Hepatocyte (in vitro differentiated cells): ENCODE measurements at regions not wholly inside any gene's neighbourhood (a gene's known extent, or its start where the extent isn't known, plus 50 kb on each side); places are given as distances from the start of the nearest gene placed in this dataset.

ENCODE experiments used
- EZH2 ChIP-seq: fragments of 200-600 bp; sonication (generic); IDR thresholded peaks from 2 replicates; pipeline ENCODE4 v1.6.1; 2016; ENCODE audit warnings: antibody characterized with exemption, mild to moderate bottlenecking, borderline replicate concordance
- EZH2phosphoT487 ChIP-seq: fragments of 200-600 bp; sonication (generic); IDR thresholded peaks from one replicate; pipeline ENCODE4 v1.6.1; 2018; ENCODE audit warnings: antibody characterized with exemption, mild to moderate bottlenecking, low read depth, moderate library complexity; ENCODE audit not compliant: unreplicated experiment, severe bottlenecking
- TF ChIP-seq, protein P1 (sequence below): fragments of 200-600 bp; sonication (generic); IDR thresholded peaks from 2 replicates; pipeline ENCODE4 v1.5.1; 2016; ENCODE audit warnings: antibody characterized with exemption, mild to moderate bottlenecking; ENCODE audit not compliant: poor library complexity

DNA sequence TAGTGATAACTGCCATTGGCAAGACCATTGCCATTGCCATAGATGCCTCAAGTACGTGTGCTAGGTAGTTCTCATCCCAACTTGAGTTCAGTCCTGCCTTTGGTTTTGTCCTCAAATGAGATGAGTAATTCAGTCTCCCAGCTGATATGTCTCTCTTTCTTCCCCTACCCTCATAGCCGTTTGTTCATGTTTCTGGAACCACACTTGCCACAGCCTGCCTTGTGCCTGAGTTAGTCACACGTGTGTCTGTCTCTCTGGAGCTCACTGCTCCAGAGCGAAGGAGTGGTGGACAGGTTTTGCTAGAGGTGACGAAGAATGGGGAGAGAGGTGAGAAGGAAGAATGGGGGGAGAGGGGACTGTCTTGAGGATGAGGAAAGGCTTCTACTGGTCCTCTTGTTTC, 88.0 kb upstream of the IGF1R start:
- TF ChIP-seq EZH2: no peak
- TF ChIP-seq, protein P1, sequence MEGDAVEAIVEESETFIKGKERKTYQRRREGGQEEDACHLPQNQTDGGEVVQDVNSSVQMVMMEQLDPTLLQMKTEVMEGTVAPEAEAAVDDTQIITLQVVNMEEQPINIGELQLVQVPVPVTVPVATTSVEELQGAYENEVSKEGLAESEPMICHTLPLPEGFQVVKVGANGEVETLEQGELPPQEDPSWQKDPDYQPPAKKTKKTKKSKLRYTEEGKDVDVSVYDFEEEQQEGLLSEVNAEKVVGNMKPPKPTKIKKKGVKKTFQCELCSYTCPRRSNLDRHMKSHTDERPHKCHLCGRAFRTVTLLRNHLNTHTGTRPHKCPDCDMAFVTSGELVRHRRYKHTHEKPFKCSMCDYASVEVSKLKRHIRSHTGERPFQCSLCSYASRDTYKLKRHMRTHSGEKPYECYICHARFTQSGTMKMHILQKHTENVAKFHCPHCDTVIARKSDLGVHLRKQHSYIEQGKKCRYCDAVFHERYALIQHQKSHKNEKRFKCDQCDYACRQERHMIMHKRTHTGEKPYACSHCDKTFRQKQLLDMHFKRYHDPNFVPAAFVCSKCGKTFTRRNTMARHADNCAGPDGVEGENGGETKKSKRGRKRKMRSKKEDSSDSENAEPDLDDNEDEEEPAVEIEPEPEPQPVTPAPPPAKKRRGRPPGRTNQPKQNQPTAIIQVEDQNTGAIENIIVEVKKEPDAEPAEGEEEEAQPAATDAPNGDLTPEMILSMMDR: no peak
- no peak for TF ChIP-seq EZH2phosphoT487
